ENCODE measurements at regions not wholly inside any gene's neighbourhood (a gene's known extent, or its start where the extent isn't known, plus 50 kb on each side); places are given as distances from the start of the nearest gene placed in this dataset.
"Not testable (repeated sequence)": the region's sequence is repeated elsewhere in the genome, so short reads cannot be mapped to it uniquely, and the experiment has no call there.

- TF ChIP-seq POLR2A, POLR2AphosphoS5, EP300 (IDR thresholded peaks at IDR 0.05): not testable (repeated sequence)
- TF ChIP-seq, protein P1, sequence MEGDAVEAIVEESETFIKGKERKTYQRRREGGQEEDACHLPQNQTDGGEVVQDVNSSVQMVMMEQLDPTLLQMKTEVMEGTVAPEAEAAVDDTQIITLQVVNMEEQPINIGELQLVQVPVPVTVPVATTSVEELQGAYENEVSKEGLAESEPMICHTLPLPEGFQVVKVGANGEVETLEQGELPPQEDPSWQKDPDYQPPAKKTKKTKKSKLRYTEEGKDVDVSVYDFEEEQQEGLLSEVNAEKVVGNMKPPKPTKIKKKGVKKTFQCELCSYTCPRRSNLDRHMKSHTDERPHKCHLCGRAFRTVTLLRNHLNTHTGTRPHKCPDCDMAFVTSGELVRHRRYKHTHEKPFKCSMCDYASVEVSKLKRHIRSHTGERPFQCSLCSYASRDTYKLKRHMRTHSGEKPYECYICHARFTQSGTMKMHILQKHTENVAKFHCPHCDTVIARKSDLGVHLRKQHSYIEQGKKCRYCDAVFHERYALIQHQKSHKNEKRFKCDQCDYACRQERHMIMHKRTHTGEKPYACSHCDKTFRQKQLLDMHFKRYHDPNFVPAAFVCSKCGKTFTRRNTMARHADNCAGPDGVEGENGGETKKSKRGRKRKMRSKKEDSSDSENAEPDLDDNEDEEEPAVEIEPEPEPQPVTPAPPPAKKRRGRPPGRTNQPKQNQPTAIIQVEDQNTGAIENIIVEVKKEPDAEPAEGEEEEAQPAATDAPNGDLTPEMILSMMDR (IDR thresholded peaks at IDR 0.05) = not testable (repeated sequence)
Measured at GRCh38 chr21:7828260-7828659, 2693.1 kb upstream of the TPTE start.
